ENCODE measurements at regions not wholly inside any gene's neighbourhood (a gene's known extent, or its start where the extent isn't known, plus 50 kb on each side); places are given as distances from the start of the nearest gene placed in this dataset.

GRCh38 chr6:144601221-144601620 lies 316.1 kb downstream of the UTRN start:
- no peak overlapping the region for H3K4me3 ChIP-seq (ENCODE audit: low read length)
- no peak for TF ChIP-seq CTCF (conservative IDR thresholded peaks at IDR 0.05; ENCODE audit: low read length)
- peak; percentile 53 for DNase-seq (ENCODE audit: low read depth)

- no peak for DNase-seq (ENCODE audit: low read depth)
- TF ChIP-seq CTCF (conservative IDR thresholded peaks at IDR 0.05; ENCODE audit: low read length), result no peak
- H3K4me3 ChIP-seq (ENCODE audit: low read length), result no peak overlapping the region
Measured at GRCh38 chr6:144602523-144603180, 317.5 kb downstream of the UTRN start.

GRCh38 chr6:144606083-144606482 lies 320.9 kb downstream of the UTRN start:
- DNase-seq (ENCODE audit: low read depth), result no peak
- no peak for TF ChIP-seq CTCF (conservative IDR thresholded peaks at IDR 0.05; ENCODE audit: low read length)
- H3K4me3 ChIP-seq (ENCODE audit: low read length), result no peak overlapping the region

- no peak overlapping the region for H3K4me3 ChIP-seq (ENCODE audit: low read length)
- TF ChIP-seq CTCF (conservative IDR thresholded peaks at IDR 0.05; ENCODE audit: low read length), result no peak
- no peak for DNase-seq (ENCODE audit: low read depth)
Measured at GRCh38 chr6:144607998-144608735, 323.0 kb downstream of the UTRN start.

GRCh38 chr6:144612811-144613210 lies 327.7 kb downstream of the UTRN start:
- TF ChIP-seq CTCF (conservative IDR thresholded peaks at IDR 0.05; ENCODE audit: low read length), result no peak
- no peak for DNase-seq (ENCODE audit: low read depth)

GRCh38 chr6:144613859-144614258 lies 328.7 kb downstream of the UTRN start:
- DNase-seq (ENCODE audit: low read depth), result no peak
- H3K4me3 ChIP-seq (ENCODE audit: low read length), result no peak overlapping the region
- no peak for TF ChIP-seq CTCF (conservative IDR thresholded peaks at IDR 0.05; ENCODE audit: low read length)

More at GRCh38 chr6:144612811-144613210, 327.7 kb downstream of the UTRN start:
- no peak overlapping the region for H3K4me3 ChIP-seq (ENCODE audit: low read length)

- no peak overlapping the region for H3K4me3 ChIP-seq (ENCODE audit: low read length)
- DNase-seq (ENCODE audit: low read depth), result no peak
- TF ChIP-seq CTCF (conservative IDR thresholded peaks at IDR 0.05; ENCODE audit: low read length), result no peak
Measured at GRCh38 chr6:144615870-144616269, 330.7 kb downstream of the UTRN start.

Measured in AG10803 (cell line).